Prostate gland (tissue), 2 donors: ENCODE measurements at regions not wholly inside any gene's neighbourhood (a gene's known extent, or its start where the extent isn't known, plus 50 kb on each side); places are given as distances from the start of the nearest gene placed in this dataset.

Experiments used
- DNase-seq: peaks from one replicate; pipeline ENCODE4 v3.0.0-alpha.2; 2019; ENCODE audit warnings: low spot score
- H3K27ac ChIP-seq, 2 donors: fragments of 200-600 bp; sonication (generic); 2 replicates each; pipeline ENCODE4 v1.5.1; 2017 to 2019
- H3K27me3 ChIP-seq: fragments of 200-600 bp; sonication (generic); replicated peaks from 2 replicates; pipeline ENCODE4 v1.5.1; 2019; ENCODE audit not compliant: insufficient read depth
- H3K36me3 ChIP-seq, 2 donors: fragments of 200-600 bp; sonication (generic); 1 replicate in 1 of 2; 2 replicates in 1 of 2; pipeline versions ENCODE4 v1.5.1 to v1.8.1; 2017 to 2019
- H3K4me1 ChIP-seq: fragments of 200-600 bp; sonication (generic); replicated peaks from 2 replicates; pipeline ENCODE4 v1.5.1; 2019
- H3K4me3 ChIP-seq, 2 donors: fragments of 200-600 bp; sonication (generic); 2 replicates each; pipeline ENCODE4 v1.5.1; 2017 to 2019
- H3K9me3 ChIP-seq: fragments of 200-600 bp; sonication (generic); 2 replicates; pipeline ENCODE4 v1.5.1; 2017
- CTCF ChIP-seq, 4 experiments: fragments of 200-600 bp in 2 of 4; fragments of 450-650 bp in 2 of 4; sonication (generic) in 2 of 4; IDR thresholded peaks; 1 replicate in 3 of 4; 2 replicates in 1 of 4; pipeline ENCODE4 v1.5.1; 2016 to 2019; ENCODE audit warnings: antibody characterized with exemption in 4 of 4, mild to moderate bottlenecking in 2 of 4, moderate library complexity in 2 of 4
- POLR2A ChIP-seq: fragments of 450-650 bp; IDR thresholded peaks from one replicate; pipeline ENCODE4 v1.6.1; 2016; ENCODE audit warnings: antibody characterized with exemption, mild to moderate bottlenecking
- POLR2AphosphoS5 ChIP-seq: sonication (generic); formaldehyde crosslinking; IDR thresholded peaks from one replicate; pipeline ENCODE4 v1.6.1; 2017; ENCODE audit warnings: antibody characterized with exemption
- WGBS: methylation state at CpG from one replicate; pipeline ENCODE4 v1.1.5; 2018; 5-methylcytosine and 5-hydroxymethylcytosine counted together
- intact Hi-C: fragments of 100-400 bp; cut with DNase I; formaldehyde crosslinking; loops from one replicate; pipeline ENCODE4 v1.14.2; 2022

DNA sequence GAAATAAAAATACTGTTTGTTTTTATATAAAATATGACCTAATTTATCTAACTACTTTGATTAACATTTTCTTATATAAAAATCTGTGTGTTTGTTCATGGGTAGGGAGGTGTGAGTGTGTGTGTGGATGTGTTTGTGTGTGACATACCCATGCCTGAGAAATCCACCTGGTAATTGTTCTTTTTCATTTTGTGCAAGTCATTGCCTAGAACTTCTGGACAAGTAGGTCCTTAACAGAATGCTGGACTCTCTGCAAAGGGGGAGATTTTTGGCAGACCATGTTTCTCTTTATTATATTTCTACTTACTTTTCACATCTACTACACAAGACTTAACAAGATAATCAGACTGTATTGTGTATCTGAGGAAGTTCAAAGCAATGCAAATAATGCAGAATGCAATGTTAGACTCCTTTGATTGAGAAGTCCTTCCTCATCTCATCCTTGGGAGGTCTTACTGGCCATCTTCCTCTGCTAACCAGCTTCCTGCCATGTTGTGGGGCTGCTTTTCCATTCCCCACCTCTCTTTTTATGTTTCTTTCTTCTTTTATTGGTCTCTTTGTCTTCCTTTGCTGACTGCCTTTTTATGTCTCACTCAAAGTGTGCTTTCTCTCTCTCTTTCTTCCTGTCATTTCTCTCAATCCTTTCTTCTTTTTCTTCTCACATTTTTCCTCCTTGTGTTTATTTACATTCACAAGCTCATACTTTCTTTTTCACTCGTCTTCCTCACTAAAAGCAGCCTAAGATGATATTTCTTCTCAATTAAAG, 1017.0 kb upstream of the CNTN5 start:
- intact Hi-C loops, result no loop called here
- DNase-seq, result no peak

GRCh38 chr11:98007072-98007471, 1013.7 kb upstream of the CNTN5 start:
- WGBS, result 95% methylated on average over 2 of the region's 2 CpGs
- TF ChIP-seq CTCF (IDR thresholded peaks at IDR 0.05) (no peak), POLR2A (no peak), POLR2AphosphoS5 (no peak)
- intact Hi-C loops, result no loop called here

More for the DNA sequence above, 1017.0 kb upstream of the CNTN5 start:
- Histone ChIP-seq H3K27me3 (no peaks in the 10 kb centered on the region), H3K9me3 (no peaks in the 10 kb centered on the region), H3K27ac (no peak overlapping the region), H3K4me3 (no peak overlapping the region), H3K4me1 (no peaks in the 10 kb centered on the region), H3K36me3 (no peaks in the 10 kb centered on the region)
- 13% methylated on average over 1 of the region's 1 CpG for WGBS
- TF ChIP-seq POLR2AphosphoS5, result no peak
- TF ChIP-seq POLR2A, result no peak
- TF ChIP-seq CTCF (IDR thresholded peaks at IDR 0.05), result no peak

GRCh38 chr11:98027652-98028051, 993.1 kb upstream of the CNTN5 start:
- H3K36me3 ChIP-seq, result no peaks in the 10 kb centered on the region
- no peak overlapping the region for H3K27ac ChIP-seq
- no peak for DNase-seq
- TF ChIP-seq CTCF (IDR thresholded peaks at IDR 0.05), result no peak
- TF ChIP-seq POLR2A, result no peak
- no peak for TF ChIP-seq POLR2AphosphoS5
- no peaks in the 10 kb centered on the region for H3K9me3 ChIP-seq
- intact Hi-C loops, result no loop called here
- H3K27me3 ChIP-seq, result no peaks in the 10 kb centered on the region
- 64% methylated on average over 2 of the region's 2 CpGs for WGBS
- H3K4me3 ChIP-seq, result no peak overlapping the region
- H3K4me1 ChIP-seq, result no peaks in the 10 kb centered on the region

More at GRCh38 chr11:98007072-98007471, 1013.7 kb upstream of the CNTN5 start:
- Histone ChIP-seq H3K36me3 (no peaks in the 10 kb centered on the region), H3K27me3 (no peaks in the 10 kb centered on the region), H3K4me3 (no peak overlapping the region), H3K4me1 (no peaks in the 10 kb centered on the region), H3K9me3 (no peaks in the 10 kb centered on the region), H3K27ac (no peak overlapping the region)
- no peak for DNase-seq

DNA sequence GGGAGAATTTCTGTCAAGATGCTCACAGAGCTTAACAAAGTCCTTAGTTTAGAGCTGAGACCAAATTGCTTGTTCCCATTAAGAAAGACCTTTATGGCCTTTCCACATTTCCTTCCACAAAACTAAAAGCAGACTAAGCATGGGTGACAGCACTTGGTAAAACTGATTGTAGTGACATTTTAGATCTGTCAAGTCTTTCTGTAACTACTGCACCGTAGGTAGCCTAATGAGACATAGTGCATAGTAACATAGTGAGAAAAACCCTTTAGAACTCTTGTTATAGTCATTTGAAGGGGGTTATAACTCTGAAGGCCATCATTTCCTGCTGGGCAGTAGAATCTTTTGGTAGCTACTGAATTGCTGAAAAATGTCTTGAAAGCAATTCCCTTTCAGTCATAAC, 990.9 kb upstream of the CNTN5 start:
- no peak overlapping the region for H3K4me3 ChIP-seq
- intact Hi-C loops, result no loop called here
- no peak overlapping the region for H3K27ac ChIP-seq
- H3K9me3 ChIP-seq, result no peaks in the 10 kb centered on the region
- DNase-seq, result no peak
- no peaks in the 10 kb centered on the region for H3K4me1 ChIP-seq
- no peaks in the 10 kb centered on the region for H3K36me3 ChIP-seq
- 83% methylated on average over 1 of the region's 1 CpG for WGBS
- H3K27me3 ChIP-seq, result no peaks in the 10 kb centered on the region
- no peak for TF ChIP-seq CTCF (IDR thresholded peaks at IDR 0.05)
- TF ChIP-seq POLR2A, result no peak
- TF ChIP-seq POLR2AphosphoS5, result no peak

DNA sequence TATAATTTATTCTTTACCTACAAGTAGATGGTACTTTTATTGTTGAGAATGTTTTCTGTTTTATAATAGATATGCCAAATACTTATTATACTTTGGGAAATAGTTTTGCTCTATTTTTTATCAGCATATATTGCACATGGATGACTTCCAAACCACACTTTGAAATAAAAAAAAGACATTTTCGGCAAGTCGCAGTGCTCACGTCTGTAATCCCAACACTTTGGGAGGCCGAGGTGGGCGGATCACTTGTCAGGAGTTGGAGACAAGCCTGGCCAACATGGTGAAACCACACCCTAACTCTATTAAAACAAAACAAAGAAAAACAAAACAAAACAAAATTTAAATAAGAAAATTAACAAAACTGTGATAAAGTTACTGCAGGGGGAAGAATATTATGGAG, 983.9 kb upstream of the CNTN5 start:
- H3K36me3 ChIP-seq, result no peaks in the 10 kb centered on the region
- no peak for TF ChIP-seq POLR2AphosphoS5
- TF ChIP-seq POLR2A, result no peak
- TF ChIP-seq CTCF (IDR thresholded peaks at IDR 0.05), result no peak
- 59% methylated on average over 5 of the region's 5 CpGs for WGBS
- H3K27me3 ChIP-seq, result no peaks in the 10 kb centered on the region
- no peaks in the 10 kb centered on the region for H3K9me3 ChIP-seq
- intact Hi-C loops, result no loop called here
- H3K27ac ChIP-seq, result no peak overlapping the region
- no peak overlapping the region for H3K4me3 ChIP-seq
- no peaks in the 10 kb centered on the region for H3K4me1 ChIP-seq
- no peak for DNase-seq
